OCI-LY3 (cell line): ENCODE measurements at regions not wholly inside any gene's neighbourhood (a gene's known extent, or its start where the extent isn't known, plus 50 kb on each side); places are given as distances from the start of the nearest gene placed in this dataset.

Experiments
- H2AFZ ChIP-seq: fragments of 200-600, 300-600 bp; shearing (Covaris generic); 2 replicates; pipeline ENCODE4 v1.6.0; 2014; ENCODE audit warnings: antibody characterized with exemption, low read depth, low read length
- H3K27ac ChIP-seq: fragments of 200-600, 300-600 bp; sonication (generic); 2 replicates; pipeline ENCODE4 v1.5.1; 2014; ENCODE audit warnings: mild to moderate bottlenecking, low read length, moderate library complexity, mixed read lengths
- H3K27me3 ChIP-seq: fragments of 200-600, 300-600 bp; sonication (generic); 2 replicates; pipeline ENCODE4 v1.6.1; 2014; ENCODE audit warnings: low read depth, low read length, mixed read lengths
- H3K36me3 ChIP-seq: fragments of 200-600, 300-600 bp; sonication (generic); replicated peaks from 2 replicates; pipeline ENCODE3; 2014; ENCODE audit warnings: low read depth, low read length, mixed read lengths
- H3K4me1 ChIP-seq: fragments of 300-600, 200-600 bp; sonication (generic); 2 replicates; pipeline ENCODE4 v1.6.1; 2014; ENCODE audit warnings: low read length, mixed read lengths
- H3K4me2 ChIP-seq: fragments of 200-600, 300-600 bp; sonication (generic); 2 replicates; pipeline ENCODE4 v1.6.1; 2014; ENCODE audit warnings: low read length, mixed read lengths
- H3K4me3 ChIP-seq: fragments of 300-600, 200-600 bp; sonication (generic); 2 replicates; pipeline ENCODE4 v1.5.1; 2014; ENCODE audit warnings: antibody characterized with exemption, mild to moderate bottlenecking, low read length, moderate library complexity
- H3K79me2 ChIP-seq: fragments of 300-600, 200-600 bp; shearing (Covaris generic); 2 replicates; pipeline ENCODE4 v1.6.1; 2014; ENCODE audit warnings: mild to moderate bottlenecking, low read length, mixed read lengths
- H3K9ac ChIP-seq: fragments of 300-600, 200-600 bp; shearing (Covaris generic); 2 replicates; pipeline ENCODE4 v1.6.0; 2014; ENCODE audit warnings: mild to moderate bottlenecking, low read length, moderate library complexity
- H3K9me3 ChIP-seq: fragments of 200-600, 300-600 bp; shearing (Covaris generic); 2 replicates; pipeline ENCODE4 v1.6.1; 2014; ENCODE audit warnings: low read length, mixed read lengths; ENCODE audit not compliant: insufficient read depth
- H4K20me1 ChIP-seq: fragments of 200-600, 300-600 bp; sonication (generic); 2 replicates; pipeline ENCODE4 v1.6.1; 2016; ENCODE audit warnings: low read length, mixed read lengths; ENCODE audit not compliant: insufficient read depth
- EZH2phosphoT487 ChIP-seq: fragments of 200-600 bp; shearing (Covaris generic); IDR thresholded peaks from 2 replicates; pipeline ENCODE4 v1.6.1; 2018; ENCODE audit warnings: antibody characterized with exemption, mixed run types, low read depth
- TF ChIP-seq, protein P1 (sequence below): fragments of 200-600, 300-600 bp; sonication (generic); IDR thresholded peaks from 2 replicates; pipeline ENCODE4 v1.5.1; 2014; ENCODE audit warnings: antibody characterized with exemption, low read length, low read depth

DNA sequence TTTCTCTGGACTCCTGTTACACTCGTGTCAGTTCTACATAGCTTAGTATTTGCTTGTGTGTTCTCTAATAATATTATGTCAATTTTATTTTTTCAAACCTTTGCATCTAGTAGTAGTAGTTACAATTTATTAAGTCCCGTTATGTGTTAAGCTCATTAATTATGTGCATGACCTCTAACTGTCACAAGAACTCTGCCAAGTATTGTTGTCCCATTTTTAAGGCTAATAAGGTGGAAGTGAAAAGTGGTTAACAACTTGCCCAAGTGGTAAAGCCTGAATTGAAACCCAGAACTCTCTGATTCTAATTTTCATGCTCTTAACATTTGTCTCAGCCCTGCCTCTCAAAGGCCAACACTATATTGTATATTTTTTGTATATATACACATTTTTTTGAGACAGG lies 221.6 kb downstream of the DMRT2 start:
- Histone ChIP-seq H3K9ac (no peak overlapping the region), H3K27ac (no peak overlapping the region), H4K20me1 (no peaks in the 10 kb centered on the region), H3K4me2 (peak overlapping the region; percentile 51), H3K4me1 (peaks cover 44% of the 10 kb centered on the region), H2AFZ (no peak overlapping the region), H3K9me3 (no peaks in the 10 kb centered on the region), H3K79me2 (no peaks in the 10 kb centered on the region), H3K4me3 (no peak overlapping the region), H3K36me3 (no peaks in the 10 kb centered on the region), H3K27me3 (no peaks in the 10 kb centered on the region)
- TF ChIP-seq, protein P1, sequence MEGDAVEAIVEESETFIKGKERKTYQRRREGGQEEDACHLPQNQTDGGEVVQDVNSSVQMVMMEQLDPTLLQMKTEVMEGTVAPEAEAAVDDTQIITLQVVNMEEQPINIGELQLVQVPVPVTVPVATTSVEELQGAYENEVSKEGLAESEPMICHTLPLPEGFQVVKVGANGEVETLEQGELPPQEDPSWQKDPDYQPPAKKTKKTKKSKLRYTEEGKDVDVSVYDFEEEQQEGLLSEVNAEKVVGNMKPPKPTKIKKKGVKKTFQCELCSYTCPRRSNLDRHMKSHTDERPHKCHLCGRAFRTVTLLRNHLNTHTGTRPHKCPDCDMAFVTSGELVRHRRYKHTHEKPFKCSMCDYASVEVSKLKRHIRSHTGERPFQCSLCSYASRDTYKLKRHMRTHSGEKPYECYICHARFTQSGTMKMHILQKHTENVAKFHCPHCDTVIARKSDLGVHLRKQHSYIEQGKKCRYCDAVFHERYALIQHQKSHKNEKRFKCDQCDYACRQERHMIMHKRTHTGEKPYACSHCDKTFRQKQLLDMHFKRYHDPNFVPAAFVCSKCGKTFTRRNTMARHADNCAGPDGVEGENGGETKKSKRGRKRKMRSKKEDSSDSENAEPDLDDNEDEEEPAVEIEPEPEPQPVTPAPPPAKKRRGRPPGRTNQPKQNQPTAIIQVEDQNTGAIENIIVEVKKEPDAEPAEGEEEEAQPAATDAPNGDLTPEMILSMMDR = no peak
- no peak for TF ChIP-seq EZH2phosphoT487

DNA sequence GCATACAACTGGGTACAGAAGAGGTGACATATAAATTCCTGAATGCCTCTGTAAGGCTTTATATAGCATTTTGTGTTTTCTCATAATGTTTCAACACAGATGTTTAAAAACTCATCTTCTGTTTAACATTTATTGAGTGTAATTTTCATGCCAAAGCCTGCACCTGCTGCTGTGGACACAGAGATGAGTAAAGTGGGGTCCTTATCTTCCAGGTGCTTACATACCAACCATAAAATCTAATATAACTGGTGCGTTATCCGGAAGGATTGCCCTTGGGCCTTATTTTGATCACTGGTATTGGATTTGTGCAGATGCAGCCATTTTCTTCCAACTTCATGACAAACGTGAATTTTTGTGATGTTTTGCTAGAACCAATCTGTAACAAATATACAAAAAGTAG lies 222.3 kb downstream of the DMRT2 start:
- Histone ChIP-seq H2AFZ (no peak overlapping the region), H3K4me1 (peaks cover 38% of the 10 kb centered on the region), H3K4me2 (no peak overlapping the region), H3K4me3 (no peak overlapping the region), H4K20me1 (no peaks in the 10 kb centered on the region), H3K9ac (no peak overlapping the region), H3K27ac (no peak overlapping the region), H3K36me3 (no peaks in the 10 kb centered on the region), H3K27me3 (no peaks in the 10 kb centered on the region), H3K79me2 (no peaks in the 10 kb centered on the region), H3K9me3 (no peaks in the 10 kb centered on the region)
- TF ChIP-seq EZH2phosphoT487 = no peak
- TF ChIP-seq, protein P1 = no peak

- Histone ChIP-seq H3K79me2 (no peaks in the 10 kb centered on the region), H3K27me3 (no peaks in the 10 kb centered on the region), H3K27ac (no peak overlapping the region), H3K4me3 (no peak overlapping the region), H2AFZ (no peak overlapping the region), H3K9ac (no peak overlapping the region), H3K4me2 (no peak overlapping the region), H4K20me1 (no peaks in the 10 kb centered on the region), H3K36me3 (no peaks in the 10 kb centered on the region), H3K4me1 (peaks cover 32% of the 10 kb centered on the region), H3K9me3 (no peaks in the 10 kb centered on the region)
- TF ChIP-seq EZH2phosphoT487 = no peak
- TF ChIP-seq, protein P1 = no peak
These were observed 223.7 kb downstream of the DMRT2 start for GRCh38 chr9:1273859-1274258.

GRCh38 chr9:1274334-1274733 lies 224.2 kb downstream of the DMRT2 start:
- Histone ChIP-seq H3K4me2 (no peak overlapping the region), H3K4me3 (no peak overlapping the region), H3K9ac (no peak overlapping the region), H3K27me3 (no peaks in the 10 kb centered on the region), H4K20me1 (no peaks in the 10 kb centered on the region), H3K79me2 (no peaks in the 10 kb centered on the region), H2AFZ (no peak overlapping the region), H3K9me3 (no peaks in the 10 kb centered on the region), H3K4me1 (peaks cover 32% of the 10 kb centered on the region), H3K27ac (no peak overlapping the region), H3K36me3 (no peaks in the 10 kb centered on the region)
- TF ChIP-seq EZH2phosphoT487 = no peak
- TF ChIP-seq, protein P1 = no peak
